H1 (cell line): ENCODE measurements at regions not wholly inside any gene's neighbourhood (a gene's known extent, or its start where the extent isn't known, plus 50 kb on each side); places are given as distances from the start of the nearest gene placed in this dataset.
A peak's percentile ranks its signal among the peaks of the same experiment; 100 is the strongest.

Experiments
- CTCF ChIA-PET: fragments of 300-600 bp; sonication (Branson Sonifier 250); formaldehyde crosslinking; loops from one replicate; lab custom pipeline; 2021; ENCODE audit not compliant: partially characterized antibody; lab: Charles Lee
- POLR2A ChIA-PET: fragments of 300-600 bp; sonication (Branson Sonifier 250); formaldehyde crosslinking; loops from one replicate; lab custom pipeline; 2021; ENCODE audit warnings: inconsistent platforms; ENCODE audit not compliant: partially characterized antibody; lab: Charles Lee
- DNase-seq, 2 experiments: peaks; one replicate each; pipeline versions ENCODE4 v3.0.0 to v3.0.0-alpha.2; 2010 to 2022; ENCODE audit warnings: low spot score in 2 of 2, low read depth in 1 of 2, mixed read lengths in 1 of 2
- FAIRE-seq: peaks from 2 replicates; lab custom pipeline; 2011; peaks lifted over from hg19 to GRCh38; lab: Jason Lieb, UNC
- H2AFZ ChIP-seq: 2 replicates; pipeline ENCODE4 v1.8.1; 2012; ENCODE audit warnings: low read length, inconsistent platforms
- H2AK5ac ChIP-seq: 2 replicates; pipeline ENCODE4 v1.6.1; 2013; ENCODE audit warnings: low read depth, low read length
- H2BK120ac ChIP-seq: replicated peaks from 2 replicates; pipeline ENCODE3; 2013; ENCODE audit warnings: low read depth, low read length, inconsistent platforms
- H2BK12ac ChIP-seq: 2 replicates; pipeline ENCODE4 v1.6.1; 2013; ENCODE audit warnings: low read depth, low read length
- H2BK15ac ChIP-seq: 2 replicates; pipeline ENCODE4 v1.6.1; 2013; ENCODE audit warnings: low read length
- H2BK20ac ChIP-seq: 2 replicates; pipeline ENCODE4 v1.6.1; 2013; ENCODE audit warnings: low read length
- H2BK5ac ChIP-seq: 2 replicates; pipeline ENCODE4 v1.6.1; 2013; ENCODE audit warnings: low read depth, low read length
- H3K14ac ChIP-seq: 2 replicates; pipeline ENCODE4 v1.6.1; 2013; ENCODE audit warnings: inconsistent platforms; ENCODE audit not compliant: insufficient read length
- H3K18ac ChIP-seq: 2 replicates; pipeline ENCODE4 v1.6.1; 2013; ENCODE audit warnings: low read length; ENCODE audit errors: extremely low read depth
- H3K23ac ChIP-seq: 2 replicates; pipeline ENCODE4 v1.6.1; 2013; ENCODE audit warnings: inconsistent platforms; ENCODE audit not compliant: insufficient read length
- H3K23me2 ChIP-seq: 2 replicates; pipeline ENCODE4 v1.6.1; 2013; ENCODE audit warnings: low read depth, low read length
- H3K27ac ChIP-seq: 2 replicates; pipeline ENCODE4 v1.6.1; 2011; ENCODE audit warnings: low read depth, low read length, inconsistent platforms
- H3K27me3 ChIP-seq, 4 experiments: replicated peaks in 1 of 4; 1 replicate in 1 of 4; 2 replicates in 3 of 4; pipeline versions ENCODE4 v1.6.1 to v1.8.1; 2011 to 2013; ENCODE audit warnings: low read length in 3 of 4, mild to moderate bottlenecking in 3 of 4, inconsistent platforms in 2 of 4, mixed read lengths in 2 of 4, moderate library complexity in 1 of 4; ENCODE audit not compliant: control insufficient read depth in 3 of 4, insufficient read depth in 3 of 4; ENCODE audit errors: extremely low read depth in 1 of 4
- H3K36me3 ChIP-seq, 4 experiments: 2 replicates each; pipeline versions ENCODE4 v1.6.1 to v1.8.1; 2011 to 2013; ENCODE audit warnings: mild to moderate bottlenecking in 4 of 4, low read length in 3 of 4, moderate library complexity in 2 of 4, control low read depth in 1 of 4, inconsistent platforms in 1 of 4; ENCODE audit not compliant: insufficient read depth in 4 of 4, control insufficient read depth in 2 of 4
- H3K4ac ChIP-seq: replicated peaks from 2 replicates; pipeline ENCODE3; 2013; ENCODE audit warnings: low read length, low read depth, mixed read lengths, inconsistent platforms; ENCODE audit not compliant: insufficient read length
- H3K4me1 ChIP-seq, 4 experiments: replicated peaks in 1 of 4; 1 replicate in 1 of 4; 2 replicates in 3 of 4; pipeline versions ENCODE4 v1.6.1 to v1.8.1; 2011 to 2013; ENCODE audit warnings: low read length in 3 of 4, inconsistent platforms in 2 of 4, mixed read lengths in 1 of 4; ENCODE audit not compliant: insufficient read depth in 4 of 4, control insufficient read depth in 3 of 4
- H3K4me2 ChIP-seq, 2 experiments: 2 replicates each; pipeline versions ENCODE4 v1.6.1 to v1.8.1; 2011 to 2013; ENCODE audit warnings: low read depth in 2 of 2, low read length in 2 of 2, control low read depth in 1 of 2, inconsistent platforms in 1 of 2, mild to moderate bottlenecking in 1 of 2; ENCODE audit not compliant: insufficient read depth in 1 of 2
- H3K4me3 ChIP-seq, 4 experiments: fragments of 200-600, 300-600 bp in 1 of 4; sonication (generic), shearing (Covaris generic), sonication (Bioruptor Twin) in 1 of 4; 2 replicates each; pipeline versions ENCODE4 v1.5.1 to v1.8.1; 2011 to 2016; ENCODE audit warnings: low read length in 4 of 4, low read depth in 3 of 4, control low read depth in 2 of 4, inconsistent platforms in 2 of 4, mild to moderate bottlenecking in 2 of 4, mixed read lengths in 1 of 4, moderate library complexity in 1 of 4; ENCODE audit not compliant: insufficient read depth in 2 of 4; ENCODE audit errors: extremely low read depth in 1 of 4
- H3K56ac ChIP-seq: replicated peaks from 2 replicates; pipeline ENCODE3; 2013; ENCODE audit warnings: low read depth, mild to moderate bottlenecking, mixed read lengths, low read length, inconsistent platforms; ENCODE audit not compliant: insufficient read length
- H3K79me1 ChIP-seq: 2 replicates; pipeline ENCODE4 v1.6.1; 2013; ENCODE audit warnings: low read depth, low read length, control low read depth
- H3K79me2 ChIP-seq, 2 experiments: 2 replicates each; pipeline versions ENCODE4 v1.6.1 to v1.8.1; 2012 to 2013; ENCODE audit warnings: low read length in 2 of 2, mild to moderate bottlenecking in 2 of 2, inconsistent platforms in 1 of 2; ENCODE audit not compliant: insufficient read depth in 2 of 2, control insufficient read depth in 1 of 2
- H3K9ac ChIP-seq, 4 experiments: replicated peaks in 1 of 4; 1 replicate in 1 of 4; 2 replicates in 3 of 4; pipeline versions ENCODE4 v1.6.1 to v1.8.1; 2011 to 2013; ENCODE audit warnings: low read depth in 3 of 4, low read length in 3 of 4, control low read depth in 2 of 4, mild to moderate bottlenecking in 2 of 4, moderate library complexity in 2 of 4, inconsistent platforms in 1 of 4; ENCODE audit errors: extremely low read depth in 1 of 4
- H3K9me3 ChIP-seq, 2 experiments: 2 replicates each; pipeline versions ENCODE4 v1.6.1 to v1.8.1; 2012 to 2013; ENCODE audit warnings: mild to moderate bottlenecking in 2 of 2, moderate library complexity in 2 of 2, control low read depth in 1 of 2, inconsistent platforms in 1 of 2, low read depth in 1 of 2, low read length in 1 of 2, mixed read lengths in 1 of 2; ENCODE audit not compliant: insufficient read depth in 2 of 2
- H4K20me1 ChIP-seq, 2 experiments: replicated peaks in 1 of 2; 2 replicates each; pipeline versions ENCODE3 to v1.8.1; 2011 to 2013; ENCODE audit warnings: inconsistent platforms in 2 of 2, low read length in 2 of 2, mild to moderate bottlenecking in 1 of 2; ENCODE audit not compliant: insufficient read depth in 2 of 2, control insufficient read depth in 1 of 2
- H4K5ac ChIP-seq: 2 replicates; pipeline ENCODE4 v1.6.1; 2013; ENCODE audit warnings: low read length, low read depth, mixed read lengths, inconsistent platforms; ENCODE audit not compliant: insufficient read length
- H4K8ac ChIP-seq: 2 replicates; pipeline ENCODE4 v1.8.0; 2013; ENCODE audit warnings: mild to moderate bottlenecking, moderate library complexity, low read length, inconsistent platforms; ENCODE audit not compliant: insufficient read depth; ENCODE audit errors: extremely low read depth
- H4K91ac ChIP-seq: replicated peaks from 2 replicates; pipeline ENCODE3; 2013; ENCODE audit warnings: low read length, mixed read lengths, inconsistent platforms; ENCODE audit not compliant: insufficient read length
- ASH2L ChIP-seq: fragments of 200-600, 300-600 bp; sonication (generic); IDR thresholded peaks from one replicate; pipeline ENCODE4 v1.7.1; 2017; ENCODE audit warnings: low read length
- BCL11A ChIP-seq, 2 experiments: IDR thresholded peaks; one replicate each; pipeline ENCODE4 v1.6.1; 2011; ENCODE audit warnings: low read depth in 2 of 2, low read length in 2 of 2, mild to moderate bottlenecking in 2 of 2
- RFX5 ChIP-seq: IDR thresholded peaks from 2 replicates; pipeline ENCODE4 v1.6.1; 2011; ENCODE audit warnings: low read depth, low read length, improper control_type of control experiment, borderline replicate concordance
- RXRA ChIP-seq: IDR thresholded peaks from 2 replicates; pipeline ENCODE4 v1.6.1; 2011; ENCODE audit warnings: low read depth, mild to moderate bottlenecking, low read length, moderate library complexity; ENCODE audit not compliant: insufficient read depth
- SAP30 ChIP-seq: fragments of 300-600 bp; sonication (generic); IDR thresholded peaks from 2 replicates; pipeline ENCODE4 v1.7.1; 2012; ENCODE audit warnings: low read length, moderate library complexity, mild to moderate bottlenecking, inconsistent platforms; ENCODE audit not compliant: insufficient read depth, insufficient replicate concordance
- WGBS, 2 experiments: shearing (Covaris generic) in 1 of 2; methylation state at CpG; one replicate each; pipeline versions ENCODE4 v1.1.6 to v1.1.7; 2013 to 2015; ENCODE audit warnings: low lambda C conversion rate in 2 of 2, mixed read lengths in 2 of 2, inconsistent platforms in 1 of 2, low coverage in 1 of 2, missing lambda C conversion rate in 1 of 2; ENCODE audit not compliant: insufficient replicate concordance in 2 of 2, insufficient coverage in 1 of 2, insufficient read length in 1 of 2; ENCODE audit errors: extremely low coverage in 1 of 2, missing lambda C conversion rate in 1 of 2; 5-methylcytosine and 5-hydroxymethylcytosine counted together
- TF ChIP-seq, protein P1 (sequence below): IDR thresholded peaks from 2 replicates; pipeline ENCODE4 v1.6.1; 2012; ENCODE audit warnings: inconsistent platforms

GRCh38 chr7:45494885-45495284, 79.3 kb upstream of the ADCY1 start:
- 94% methylated on average over 7 of the region's 7 CpGs; no CpG with 5 or more reads in 1 of the 2 experiments for WGBS, 2 experiments
- ChIA-PET POLR2A (interaction anchor here (0.9 kb wide), 1 partner anchor 37 kb away, joined by 3 read pairs; no protein-coding TSS in a partner anchor), CTCF (no interaction called here)
- Histone ChIP-seq H3K9me3 (no peaks in the 10 kb centered on the region), H3K23ac (no peak overlapping the region), H4K91ac (peak overlapping the region; percentile 80), H4K5ac (no peak overlapping the region), H3K27ac (no peak overlapping the region), H3K23me2 (no peaks in the 10 kb centered on the region), H4K20me1 (no peaks in the 10 kb centered on the region), H3K4me1 (peaks cover 0 to 11% (median 5%) of the 10 kb centered on the region in 4 experiments; a peak in 3 of 7 replicates), H2BK15ac (no peak overlapping the region), H4K8ac (no peak overlapping the region; the same call in 1 of the 2 replicates), H3K14ac (no peak overlapping the region), H3K9ac (no peak overlapping the region), H2AFZ (no peak overlapping the region), H2AK5ac (peak overlapping the region; percentile 8; the same call in 1 of the 2 replicates), H3K27me3 (no peaks in the 10 kb centered on the region), H2BK120ac (no peak overlapping the region), H3K4ac (no peak overlapping the region), H3K79me1 (no peaks in the 10 kb centered on the region), H2BK20ac (peak overlapping the region; percentile 98; the same call in 1 of the 2 replicates), H3K4me3 (no peak overlapping the region), H2BK12ac (0 out of 2 replicates have a peak overlapping the region, but pooled peaks have one; percentile 60), H3K4me2 (no peak overlapping the region), H3K18ac (no peak overlapping the region), H3K36me3 (no peaks in the 10 kb centered on the region), H3K79me2 (no peaks in the 10 kb centered on the region), H3K56ac (no peak overlapping the region), H2BK5ac (peak overlapping the region; percentile 93; the same call in 1 of the 2 replicates)
- DNase-seq: no peak
- no peak for FAIRE-seq
- TF ChIP-seq SAP30: no peak
- TF ChIP-seq ASH2L: no peak
- no peak for TF ChIP-seq RXRA
- no peak for TF ChIP-seq BCL11A (IDR thresholded peaks at IDR 0.05; ENCODE audit: low read depth in 2 of 2, low read length in 2 of 2)
- TF ChIP-seq, protein P1, sequence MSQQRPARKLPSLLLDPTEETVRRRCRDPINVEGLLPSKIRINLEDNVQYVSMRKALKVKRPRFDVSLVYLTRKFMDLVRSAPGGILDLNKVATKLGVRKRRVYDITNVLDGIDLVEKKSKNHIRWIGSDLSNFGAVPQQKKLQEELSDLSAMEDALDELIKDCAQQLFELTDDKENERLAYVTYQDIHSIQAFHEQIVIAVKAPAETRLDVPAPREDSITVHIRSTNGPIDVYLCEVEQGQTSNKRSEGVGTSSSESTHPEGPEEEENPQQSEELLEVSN: no peak
- TF ChIP-seq RFX5: no peak
